WERI-Rb-1 (cell line): ENCODE measurements at regions not wholly inside any gene's neighbourhood (a gene's known extent, or its start where the extent isn't known, plus 50 kb on each side); places are given as distances from the start of the nearest gene placed in this dataset.
"Not testable (repeated sequence)": the region's sequence is repeated elsewhere in the genome, so short reads cannot be mapped to it uniquely, and the experiment has no call there.

Experiments
- DNase-seq: peaks from one replicate; pipeline ENCODE4 v3.0.0-alpha.2; 2020
- H3K27ac ChIP-seq: fragments of 250-450 bp; sonication (Bioruptor Pico); 2 replicates; pipeline ENCODE4 v1.5.1; 2020; ENCODE audit warnings: mild to moderate bottlenecking, moderate library complexity
- H3K27me3 ChIP-seq: fragments of 250-450 bp; sonication (Bioruptor Pico); 2 replicates; pipeline ENCODE4 v1.5.1; 2021; ENCODE audit warnings: mild to moderate bottlenecking, low read depth, moderate library complexity; ENCODE audit not compliant: insufficient read depth, severe bottlenecking
- H3K36me3 ChIP-seq: fragments of 250-450 bp; sonication (Bioruptor Pico); 2 replicates; pipeline ENCODE4 v1.5.1; 2020; ENCODE audit warnings: mild to moderate bottlenecking, moderate library complexity
- H3K4me3 ChIP-seq: 2 replicates; pipeline ENCODE4 v1.5.1; 2011; ENCODE audit warnings: low read depth, mild to moderate bottlenecking, control low read depth, low read length
- H3K9me3 ChIP-seq: fragments of 250-450 bp; sonication (Bioruptor Pico); 2 replicates; pipeline ENCODE4 v1.5.1; 2021; ENCODE audit warnings: mild to moderate bottlenecking, moderate library complexity; ENCODE audit not compliant: severe bottlenecking
- TF ChIP-seq, protein P1 (sequence below): IDR thresholded peaks from 2 replicates; pipeline ENCODE4 v1.5.1; 2011; ENCODE audit warnings: low read depth, mild to moderate bottlenecking, control low read depth, inconsistent platforms, low read length

DNA sequence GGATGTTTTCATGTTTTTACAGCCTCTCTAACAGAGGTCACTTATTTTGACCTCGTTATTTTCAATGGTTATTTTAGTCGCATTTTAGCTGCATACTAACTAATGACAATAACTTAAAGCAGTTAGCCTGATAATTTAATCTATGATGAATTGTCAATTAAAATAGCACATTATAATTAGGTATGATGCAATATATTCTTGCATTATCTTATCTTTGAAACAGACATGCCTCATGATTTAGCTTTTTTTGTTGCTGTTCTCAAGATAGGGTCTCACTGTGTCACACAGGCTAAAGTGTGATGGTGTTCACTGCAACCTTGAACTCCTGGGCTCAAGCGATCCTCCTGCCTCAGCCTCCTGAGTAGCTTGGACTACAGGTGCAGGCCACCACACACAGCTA, 126.4 kb downstream of the KBTBD2 start:
- no peak for DNase-seq
- no peak overlapping the region for H3K4me3 ChIP-seq
- H3K27me3 ChIP-seq = no peaks in the 10 kb centered on the region
- no peaks in the 10 kb centered on the region for H3K36me3 ChIP-seq
- no peaks in the 10 kb centered on the region for H3K9me3 ChIP-seq
- TF ChIP-seq, protein P1, sequence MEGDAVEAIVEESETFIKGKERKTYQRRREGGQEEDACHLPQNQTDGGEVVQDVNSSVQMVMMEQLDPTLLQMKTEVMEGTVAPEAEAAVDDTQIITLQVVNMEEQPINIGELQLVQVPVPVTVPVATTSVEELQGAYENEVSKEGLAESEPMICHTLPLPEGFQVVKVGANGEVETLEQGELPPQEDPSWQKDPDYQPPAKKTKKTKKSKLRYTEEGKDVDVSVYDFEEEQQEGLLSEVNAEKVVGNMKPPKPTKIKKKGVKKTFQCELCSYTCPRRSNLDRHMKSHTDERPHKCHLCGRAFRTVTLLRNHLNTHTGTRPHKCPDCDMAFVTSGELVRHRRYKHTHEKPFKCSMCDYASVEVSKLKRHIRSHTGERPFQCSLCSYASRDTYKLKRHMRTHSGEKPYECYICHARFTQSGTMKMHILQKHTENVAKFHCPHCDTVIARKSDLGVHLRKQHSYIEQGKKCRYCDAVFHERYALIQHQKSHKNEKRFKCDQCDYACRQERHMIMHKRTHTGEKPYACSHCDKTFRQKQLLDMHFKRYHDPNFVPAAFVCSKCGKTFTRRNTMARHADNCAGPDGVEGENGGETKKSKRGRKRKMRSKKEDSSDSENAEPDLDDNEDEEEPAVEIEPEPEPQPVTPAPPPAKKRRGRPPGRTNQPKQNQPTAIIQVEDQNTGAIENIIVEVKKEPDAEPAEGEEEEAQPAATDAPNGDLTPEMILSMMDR = no peak
- no peak overlapping the region for H3K27ac ChIP-seq

DNA sequence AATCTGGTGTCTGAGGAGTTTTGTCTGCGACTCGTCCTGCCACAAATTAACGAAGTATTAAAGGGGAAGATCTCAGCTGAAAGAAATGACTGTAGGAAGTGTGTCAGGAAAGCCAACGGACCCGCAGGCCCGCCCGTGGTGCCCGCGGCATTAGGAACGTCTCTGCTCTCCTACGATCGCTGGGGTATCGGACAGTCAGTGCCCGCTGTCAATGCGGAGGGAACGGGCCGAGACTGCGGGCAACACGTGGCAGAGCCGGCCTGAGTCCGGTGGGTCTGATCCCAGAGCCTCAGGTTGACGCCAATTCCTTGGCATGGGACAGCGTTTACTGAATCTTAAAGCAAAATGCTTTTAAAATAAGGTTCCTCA, 128.7 kb downstream of the KBTBD2 start:
- Histone ChIP-seq H3K9me3 (no peaks in the 10 kb centered on the region), H3K27me3 (no peaks in the 10 kb centered on the region), H3K36me3 (no peaks in the 10 kb centered on the region), H3K27ac (no peak overlapping the region), H3K4me3 (no peak overlapping the region)
- DNase-seq = no peak
- TF ChIP-seq, protein P1 = no peak

DNA sequence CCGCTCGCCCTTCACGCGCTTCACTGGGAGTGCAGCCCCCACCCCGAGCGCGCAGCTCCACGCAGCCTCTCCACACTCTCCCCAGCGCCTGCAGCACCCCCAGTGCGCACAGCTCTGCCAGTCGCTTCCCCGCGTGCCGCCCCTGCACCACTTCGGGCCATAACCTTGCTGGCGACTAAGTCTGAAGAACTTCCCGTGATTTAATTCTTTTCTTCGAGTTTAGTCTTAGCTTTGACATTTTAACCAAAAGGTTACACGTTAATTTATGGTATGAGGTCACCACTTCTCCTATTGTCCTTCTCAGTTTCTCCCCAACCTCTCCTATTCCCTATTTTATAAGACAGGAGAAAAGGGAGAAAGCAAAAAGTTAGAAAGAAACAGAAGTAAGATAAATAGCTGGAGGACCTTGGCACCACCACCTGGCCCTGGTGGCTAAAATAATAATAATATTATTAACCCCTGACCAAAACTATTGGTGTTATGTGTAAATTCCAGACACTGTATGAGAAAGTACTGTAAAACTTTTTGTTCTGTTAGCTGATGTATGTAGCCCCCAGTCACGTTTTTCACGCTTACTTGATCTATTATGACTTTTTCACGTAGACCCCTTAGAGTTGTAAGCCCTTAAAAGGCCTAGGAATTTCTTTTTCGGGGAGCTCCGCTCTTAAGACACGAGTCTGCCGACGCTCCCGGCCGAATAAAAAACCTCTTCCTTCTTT, 129.2 kb downstream of the KBTBD2 start:
- not testable (repeated sequence) for H3K27ac ChIP-seq, H3K9me3 ChIP-seq, H3K36me3 ChIP-seq, H3K27me3 ChIP-seq, DNase-seq, H3K4me3 ChIP-seq

DNA sequence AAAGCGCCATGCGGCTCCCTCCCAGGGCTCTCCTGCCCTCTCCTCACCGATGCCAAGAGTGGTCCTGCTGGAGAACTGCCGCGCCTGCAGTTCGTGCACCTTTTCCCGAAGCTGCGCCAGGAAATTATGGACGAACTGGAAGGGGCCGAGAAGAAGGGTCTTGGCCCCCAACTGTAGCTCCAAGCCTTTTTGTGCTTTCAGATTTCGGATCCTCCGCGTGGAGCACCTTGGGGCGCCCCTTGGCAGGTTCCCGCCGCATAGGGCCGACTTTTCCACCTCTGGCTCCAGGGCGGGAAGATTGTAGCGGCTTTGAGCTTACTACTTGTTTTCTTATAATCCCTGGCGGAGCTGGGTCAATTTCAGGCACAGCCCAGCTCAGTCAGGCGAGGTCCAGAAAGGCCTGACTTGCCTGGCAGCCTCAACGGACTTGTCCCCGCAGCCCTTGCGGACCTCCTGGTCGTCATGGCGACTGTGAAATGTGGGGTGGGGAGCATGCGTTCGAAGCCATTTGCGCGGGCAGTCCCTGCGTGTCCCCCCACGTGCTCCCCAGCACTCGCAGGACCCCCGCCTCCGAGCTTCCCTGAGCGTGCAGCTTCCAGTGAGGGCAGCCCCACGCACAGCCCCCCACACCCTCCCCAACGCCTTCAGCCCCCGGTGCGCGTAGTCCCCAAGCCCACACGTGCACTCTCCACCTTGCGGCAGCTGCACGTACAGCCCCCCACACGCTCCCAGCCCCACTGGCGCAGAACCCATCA, 129.9 kb downstream of the KBTBD2 start:
- no peak overlapping the region for H3K4me3 ChIP-seq
- H3K36me3 ChIP-seq = no peaks in the 10 kb centered on the region
- H3K9me3 ChIP-seq = no peaks in the 10 kb centered on the region
- no peak overlapping the region for H3K27ac ChIP-seq
- TF ChIP-seq, protein P1 = no peak
- DNase-seq = no peak
- no peaks in the 10 kb centered on the region for H3K27me3 ChIP-seq

DNA sequence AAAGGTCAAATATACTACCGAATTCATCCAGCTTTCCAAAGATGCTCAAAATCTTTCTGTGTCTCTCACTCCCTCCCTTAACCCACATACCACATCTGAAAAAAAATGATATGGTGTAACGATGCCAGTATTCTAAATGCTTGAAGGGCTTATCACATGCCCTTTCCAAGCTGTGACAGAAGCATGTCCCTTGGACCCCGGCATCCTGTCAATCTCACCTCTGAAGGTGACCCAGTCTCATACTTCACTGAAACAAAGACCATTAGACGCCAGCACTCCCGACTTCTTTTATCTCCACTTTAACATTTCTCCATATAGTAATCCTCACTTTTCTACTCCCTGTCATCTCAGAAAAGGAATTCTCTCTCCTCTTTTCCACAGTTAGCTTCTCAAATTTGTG, 130.8 kb downstream of the KBTBD2 start:
- not testable (repeated sequence) for H3K36me3 ChIP-seq, DNase-seq, H3K9me3 ChIP-seq, H3K27ac ChIP-seq, H3K4me3 ChIP-seq, H3K27me3 ChIP-seq

DNA sequence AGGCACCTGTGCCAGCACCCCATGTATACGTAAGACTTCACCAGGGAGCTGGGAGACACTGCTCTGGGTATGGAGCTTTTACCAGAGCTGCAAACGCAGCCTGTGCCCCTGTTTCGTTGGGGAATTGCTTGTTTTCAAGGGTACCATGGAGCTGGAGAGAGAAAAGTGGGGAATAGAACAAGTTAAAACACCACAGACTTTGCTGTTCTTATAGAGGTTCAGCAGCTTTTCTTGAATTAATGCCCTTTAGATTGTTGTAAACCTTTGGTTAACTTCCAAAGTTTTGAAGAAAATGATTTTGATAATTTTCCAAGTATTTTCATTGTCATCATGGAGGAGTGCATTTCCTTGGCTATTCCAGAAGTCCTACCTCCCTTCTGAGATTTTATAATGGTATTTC, 131.7 kb downstream of the KBTBD2 start:
- not testable (repeated sequence) for H3K27me3 ChIP-seq

DNA sequence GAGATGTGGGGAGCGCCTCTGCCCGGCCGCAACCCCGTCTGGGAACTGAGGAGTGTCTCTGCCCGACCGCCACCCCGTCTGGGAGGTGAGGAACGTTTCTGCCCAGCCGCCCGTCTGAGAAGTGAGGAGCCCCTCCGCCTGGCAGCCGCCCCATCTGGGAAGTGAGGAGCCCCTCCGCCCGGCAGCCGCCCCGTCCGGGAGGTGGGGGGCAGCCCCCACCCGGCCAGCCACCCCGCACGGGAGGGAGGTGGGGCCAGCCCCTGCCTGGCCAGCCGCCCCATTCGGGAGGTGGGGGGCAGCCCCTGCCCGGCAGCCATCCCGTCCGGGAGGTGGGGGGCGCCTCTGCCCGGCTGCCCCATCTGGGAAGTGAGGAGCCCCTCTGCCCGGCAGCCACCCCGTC, 137.7 kb downstream of the KBTBD2 start:
- H3K27ac ChIP-seq, H3K27me3 ChIP-seq, H3K4me3 ChIP-seq, DNase-seq, H3K36me3 ChIP-seq, H3K9me3 ChIP-seq: not testable (repeated sequence)

More for the DNA sequence above, 131.7 kb downstream of the KBTBD2 start:
- not testable (repeated sequence) for H3K9me3 ChIP-seq, H3K4me3 ChIP-seq, H3K27ac ChIP-seq, H3K36me3 ChIP-seq, DNase-seq

DNA sequence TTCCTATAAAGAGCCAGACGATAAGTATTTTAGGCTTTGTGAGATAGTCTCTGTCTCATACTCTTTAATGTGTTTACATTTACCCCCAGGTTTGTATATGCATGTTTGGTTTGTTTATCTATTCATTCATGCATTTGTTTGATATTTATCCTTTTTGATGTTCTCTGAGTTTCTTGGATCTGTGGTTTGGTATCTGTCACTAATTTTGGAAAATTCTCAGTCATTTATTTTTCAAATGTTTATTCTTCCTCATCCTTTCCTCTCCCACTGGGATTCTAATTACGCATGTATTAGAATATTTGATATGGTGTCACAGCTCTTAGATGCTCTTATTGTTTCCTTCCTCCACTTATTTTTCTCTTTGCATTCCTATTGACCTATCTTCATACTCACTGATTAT, 143.2 kb downstream of the KBTBD2 start:
- not testable (repeated sequence) for H3K27me3 ChIP-seq, H3K4me3 ChIP-seq, DNase-seq, H3K9me3 ChIP-seq, H3K36me3 ChIP-seq, H3K27ac ChIP-seq

DNA sequence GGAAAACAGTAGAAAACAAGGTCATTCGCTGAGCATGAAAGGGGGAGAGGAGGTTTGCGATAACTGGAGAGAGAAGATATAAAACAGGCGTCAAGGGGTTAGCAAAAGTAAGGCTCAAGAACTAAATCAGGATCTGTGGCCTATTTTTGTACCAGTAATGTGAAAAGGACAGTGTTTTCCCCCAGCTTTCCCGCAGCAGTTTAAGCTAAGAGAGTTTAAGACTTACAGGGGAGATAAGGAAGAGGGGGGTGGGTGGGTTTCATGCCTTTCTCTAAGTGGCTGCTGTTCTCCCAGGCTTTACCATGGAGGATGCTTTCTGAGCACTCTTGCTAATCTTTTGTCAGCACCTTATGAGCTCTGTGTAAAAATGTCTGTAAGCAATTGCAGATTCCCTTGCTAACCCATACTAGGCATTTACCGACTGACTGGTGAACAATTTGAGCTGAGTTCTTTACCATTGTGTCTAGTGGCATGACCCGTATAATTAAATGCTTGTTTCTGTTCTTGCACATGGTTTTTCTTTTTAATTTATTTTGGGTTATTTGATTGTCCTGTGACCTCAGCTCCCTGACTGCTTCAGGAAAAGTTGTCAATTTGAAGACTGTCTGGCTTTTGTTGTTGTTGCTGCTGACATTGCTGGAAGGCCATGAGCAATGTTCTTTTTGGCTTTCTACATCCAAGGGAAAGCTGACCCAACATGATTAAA, 144.0 kb downstream of the KBTBD2 start:
- not testable (repeated sequence) for H3K27me3 ChIP-seq, DNase-seq, H3K4me3 ChIP-seq, H3K9me3 ChIP-seq, H3K36me3 ChIP-seq, H3K27ac ChIP-seq

DNA sequence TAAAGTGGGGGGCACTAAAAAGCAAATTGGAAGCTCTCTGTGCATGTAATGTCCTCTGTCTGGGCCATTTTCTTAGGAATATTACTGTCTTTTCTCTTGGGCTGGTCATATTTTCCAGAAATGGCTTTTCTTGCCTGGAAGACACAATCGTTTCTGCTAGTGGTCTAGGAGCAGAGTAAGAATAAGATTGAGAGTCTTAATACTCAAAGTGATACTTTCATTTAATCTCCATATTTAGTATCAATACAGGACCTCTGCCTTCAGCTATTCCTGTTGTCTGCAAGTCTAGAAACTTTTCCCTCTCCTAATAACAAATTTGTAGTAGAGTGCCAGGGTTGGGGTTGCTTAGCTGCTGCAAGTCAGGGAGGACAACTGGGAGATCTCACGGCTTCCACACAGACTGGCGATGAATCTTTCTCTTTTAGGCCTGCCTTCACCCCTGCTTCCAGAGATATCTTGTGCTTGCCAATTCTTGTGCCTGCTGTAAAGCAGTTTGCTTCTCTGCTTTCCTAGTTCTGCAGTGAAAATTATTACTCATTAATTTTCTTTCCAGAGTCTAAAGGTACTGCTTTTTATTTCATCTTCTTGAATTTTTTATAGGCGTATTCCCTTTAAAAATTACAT, 149.6 kb downstream of the KBTBD2 start:
- not testable (repeated sequence) for H3K27me3 ChIP-seq, H3K9me3 ChIP-seq, H3K27ac ChIP-seq, H3K4me3 ChIP-seq, DNase-seq, H3K36me3 ChIP-seq

DNA sequence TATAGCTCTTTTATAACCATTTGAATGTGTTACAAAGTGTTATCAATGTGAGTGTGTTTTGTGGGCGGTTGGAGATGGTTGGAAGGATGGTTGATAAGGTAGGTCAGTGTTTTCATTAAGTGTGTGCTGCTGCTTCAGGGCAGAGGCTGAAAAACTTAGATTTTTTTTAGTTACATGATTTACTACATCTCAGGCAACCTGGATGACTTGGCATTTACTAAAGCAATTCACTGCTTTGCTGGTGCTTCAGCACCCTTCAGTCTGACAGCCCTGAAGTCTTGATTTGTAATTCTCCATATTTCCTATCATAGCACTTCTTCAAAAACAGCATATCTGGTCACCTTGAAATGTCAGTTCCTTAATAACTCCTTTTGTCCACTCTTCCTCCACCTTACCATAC, 151.8 kb downstream of the KBTBD2 start:
- H3K27ac ChIP-seq, H3K36me3 ChIP-seq, H3K9me3 ChIP-seq, DNase-seq, H3K27me3 ChIP-seq, H3K4me3 ChIP-seq: not testable (repeated sequence)
